GM12874 (cell line): ENCODE measurements at regions not wholly inside any gene's neighbourhood (a gene's known extent, or its start where the extent isn't known, plus 50 kb on each side); places are given as distances from the start of the nearest gene placed in this dataset.

Experiments
- TF ChIP-seq, protein P1 (sequence below): IDR thresholded peaks from 2 replicates; pipeline ENCODE4 v1.5.1; 2011; ENCODE audit warnings: low read depth, mild to moderate bottlenecking, control low read depth, low read length, moderate library complexity; ENCODE audit not compliant: insufficient read depth

DNA sequence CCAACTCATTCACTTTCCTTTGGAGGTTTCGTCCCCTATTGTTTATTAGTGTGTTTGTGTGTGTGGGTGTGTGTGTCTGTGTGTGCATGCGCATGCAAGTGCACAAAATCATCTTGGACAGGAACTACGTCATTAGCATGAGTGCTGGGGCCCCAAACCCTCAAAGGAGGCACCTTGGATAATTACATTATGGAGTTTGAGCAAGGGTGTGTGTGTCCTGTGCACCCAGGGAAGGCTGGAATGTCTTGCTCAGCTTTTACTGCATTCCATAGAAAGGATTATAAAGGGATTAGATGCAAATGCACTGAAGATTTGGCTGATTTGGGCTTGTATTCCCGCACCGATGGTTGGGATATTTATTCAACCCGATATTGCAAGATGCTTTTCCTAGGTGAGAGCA, 203.4 kb upstream of the NAV2 start:
- TF ChIP-seq, protein P1, sequence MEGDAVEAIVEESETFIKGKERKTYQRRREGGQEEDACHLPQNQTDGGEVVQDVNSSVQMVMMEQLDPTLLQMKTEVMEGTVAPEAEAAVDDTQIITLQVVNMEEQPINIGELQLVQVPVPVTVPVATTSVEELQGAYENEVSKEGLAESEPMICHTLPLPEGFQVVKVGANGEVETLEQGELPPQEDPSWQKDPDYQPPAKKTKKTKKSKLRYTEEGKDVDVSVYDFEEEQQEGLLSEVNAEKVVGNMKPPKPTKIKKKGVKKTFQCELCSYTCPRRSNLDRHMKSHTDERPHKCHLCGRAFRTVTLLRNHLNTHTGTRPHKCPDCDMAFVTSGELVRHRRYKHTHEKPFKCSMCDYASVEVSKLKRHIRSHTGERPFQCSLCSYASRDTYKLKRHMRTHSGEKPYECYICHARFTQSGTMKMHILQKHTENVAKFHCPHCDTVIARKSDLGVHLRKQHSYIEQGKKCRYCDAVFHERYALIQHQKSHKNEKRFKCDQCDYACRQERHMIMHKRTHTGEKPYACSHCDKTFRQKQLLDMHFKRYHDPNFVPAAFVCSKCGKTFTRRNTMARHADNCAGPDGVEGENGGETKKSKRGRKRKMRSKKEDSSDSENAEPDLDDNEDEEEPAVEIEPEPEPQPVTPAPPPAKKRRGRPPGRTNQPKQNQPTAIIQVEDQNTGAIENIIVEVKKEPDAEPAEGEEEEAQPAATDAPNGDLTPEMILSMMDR, result no peak

DNA sequence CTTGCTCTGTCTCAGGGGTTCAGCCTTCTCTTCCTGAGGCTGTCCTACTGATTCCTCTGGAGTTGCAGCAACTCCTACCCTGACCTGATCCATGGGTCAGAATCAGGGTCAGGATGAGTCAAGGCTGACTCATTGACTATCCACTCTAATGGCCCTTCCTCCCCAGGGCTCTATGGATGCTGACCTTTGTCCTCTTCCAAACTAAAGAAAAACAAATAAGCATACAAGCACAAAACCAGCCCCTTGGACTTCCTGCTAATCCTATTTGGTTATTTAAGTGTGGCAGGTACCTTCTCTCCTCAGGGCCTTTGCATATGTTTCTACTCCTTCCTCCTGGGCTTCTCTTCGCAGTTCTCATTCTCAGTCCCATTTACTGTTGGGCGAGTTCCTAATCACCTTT, 204.5 kb upstream of the NAV2 start:
- TF ChIP-seq, protein P1, result no peak

GRCh38 chr11:19506816-19507486, 205.7 kb upstream of the NAV2 start:
- TF ChIP-seq, protein P1, result no peak

GRCh38 chr11:19502691-19503253, 209.9 kb upstream of the NAV2 start:
- TF ChIP-seq, protein P1, result no peak

GRCh38 chr11:19501631-19502030, 211.0 kb upstream of the NAV2 start:
- TF ChIP-seq, protein P1, result no peak

- TF ChIP-seq, protein P1, result no peak
Observed at GRCh38 chr11:19499999-19500398, 212.6 kb upstream of the NAV2 start.

DNA sequence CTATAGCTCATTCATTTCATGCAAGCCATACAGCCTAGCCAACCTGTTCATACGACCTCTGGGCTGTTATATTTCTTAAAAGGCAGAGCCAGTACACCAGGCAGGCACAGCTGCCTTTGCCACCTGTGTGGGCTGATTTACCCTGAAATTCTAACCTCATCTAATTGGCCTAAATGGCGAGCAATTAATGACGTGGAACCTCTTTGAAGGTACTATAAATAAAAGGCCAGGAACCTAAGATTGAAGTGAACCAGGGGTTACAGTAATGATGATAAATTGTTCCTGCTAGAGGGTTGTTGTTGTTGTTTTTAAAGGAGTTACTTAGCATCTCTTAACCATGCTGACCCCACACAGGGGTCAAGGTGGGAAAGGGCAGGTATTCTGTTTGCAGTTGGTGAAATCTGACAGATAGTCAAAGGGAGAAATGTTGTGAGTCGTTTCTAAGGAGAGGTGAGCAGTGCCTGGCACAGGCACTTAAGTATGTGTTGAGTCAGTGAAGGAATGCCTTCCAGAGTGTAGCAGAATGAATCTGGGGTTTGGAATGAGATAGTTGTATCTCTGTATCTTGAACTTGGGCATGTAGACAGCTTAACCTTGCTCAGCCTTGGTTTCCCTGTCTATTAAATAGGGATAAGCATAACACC, 213.5 kb upstream of the NAV2 start:
- TF ChIP-seq, protein P1, result no peak
